SK-MEL-5 (cell line): ENCODE measurements at regions not wholly inside any gene's neighbourhood (a gene's known extent, or its start where the extent isn't known, plus 50 kb on each side); places are given as distances from the start of the nearest gene placed in this dataset.

Experiments
- DNase-seq: peaks from one replicate; pipeline ENCODE4 v3.0.0-alpha.2; 2016; ENCODE audit warnings: low read depth, low spot score
- in situ Hi-C: cut with HindIII; loops from 2 replicates; pipeline ENCODE4 v1.10.0; 2016; ENCODE audit warnings: low sequenced_read_pairs, high pct_unique_total_duplicates, low pct_unique_long_range_greater_than_20kb

DNA sequence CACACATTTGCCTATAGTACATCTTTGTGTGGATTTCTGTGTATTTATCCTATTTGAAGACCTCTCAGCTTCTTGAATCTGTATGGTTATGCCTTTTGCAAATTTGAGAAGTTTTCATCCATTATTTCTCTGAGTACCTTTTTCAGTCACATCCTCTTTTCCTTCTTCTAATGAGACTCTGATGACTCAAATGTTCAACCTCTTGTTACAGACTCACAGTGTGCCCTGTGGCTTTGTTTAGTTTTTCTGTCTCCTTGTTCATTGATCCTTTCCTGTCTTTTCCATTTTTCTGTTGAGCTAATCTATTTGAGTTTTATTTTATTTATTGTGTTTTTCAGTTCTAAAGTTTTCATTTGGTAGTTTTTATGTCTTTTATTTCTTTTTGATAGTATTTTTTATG is 87.0 kb upstream of the LRP1B start:
- DNase-seq, result no peak

DNA sequence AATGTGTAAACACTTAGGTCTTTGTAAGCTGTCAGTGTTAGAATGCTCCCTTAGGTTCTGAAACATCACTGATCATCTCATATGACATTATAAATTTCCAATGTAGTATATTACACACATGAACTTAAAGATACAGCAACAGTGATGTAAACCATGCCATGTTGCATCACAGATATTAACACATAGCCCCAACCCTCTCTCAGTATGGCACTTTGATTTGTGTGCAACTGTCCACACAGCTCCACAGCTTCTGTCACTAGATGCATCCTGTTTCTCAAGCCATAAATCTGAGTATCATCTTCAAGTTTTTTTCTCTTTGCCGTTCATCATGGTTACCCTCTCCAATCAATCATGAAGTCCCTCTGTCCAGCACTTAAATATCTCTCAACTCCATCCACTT is 69.2 kb upstream of the LRP1B start:
- DNase-seq, result no peak
- in situ Hi-C loops, result no loop called here

More for the DNA sequence above, 87.0 kb upstream of the LRP1B start:
- in situ Hi-C loops, result no loop called here

DNA sequence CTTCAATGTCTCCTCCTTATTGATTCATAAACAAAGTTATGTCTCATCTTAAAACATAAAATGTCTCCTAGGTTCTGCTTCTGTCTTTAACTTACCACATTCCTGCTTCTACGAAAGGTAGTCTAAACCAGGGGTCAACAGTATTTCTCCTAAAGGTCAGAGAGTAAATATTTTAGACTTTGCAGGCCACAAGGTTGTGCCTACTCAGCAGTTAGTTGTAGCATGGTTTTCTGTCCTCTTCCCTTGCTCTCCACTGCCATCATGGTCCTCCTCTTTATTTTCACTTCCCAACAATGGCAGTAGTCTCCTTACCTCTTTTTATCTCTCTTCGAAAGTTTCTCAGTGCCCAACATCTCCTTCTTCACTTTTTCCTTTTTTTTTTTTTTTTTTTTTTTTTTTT is 68.3 kb upstream of the LRP1B start:
- no peak for DNase-seq
- in situ Hi-C loops, result no loop called here

- in situ Hi-C loops, result no loop called here
- no peak for DNase-seq
These were observed 60.0 kb upstream of the LRP1B start for GRCh38 chr2:142190805-142191204.

GRCh38 chr2:142189501-142189900 is 58.7 kb upstream of the LRP1B start:
- in situ Hi-C loops, result no loop called here
- DNase-seq, result no peak

DNA sequence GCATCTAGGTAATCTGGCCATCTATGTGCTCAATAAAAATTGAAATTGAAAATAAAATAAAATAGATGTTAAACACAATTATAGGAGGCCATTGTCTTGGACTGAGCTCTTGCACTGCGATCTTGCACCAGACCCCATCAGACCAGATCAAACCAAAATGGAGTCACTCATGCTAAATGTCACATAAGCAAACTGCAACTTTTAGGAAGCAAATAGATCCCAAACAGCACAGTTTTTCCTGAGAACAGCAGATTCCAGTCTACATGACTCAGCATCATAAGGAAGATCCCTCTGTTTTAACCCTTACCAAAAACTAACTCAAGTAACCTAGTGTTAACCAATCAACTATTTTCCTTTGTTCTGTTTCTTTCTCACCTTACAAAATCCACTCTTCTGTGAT is 57.7 kb upstream of the LRP1B start:
- DNase-seq, result no peak
- in situ Hi-C loops, result no loop called here

DNA sequence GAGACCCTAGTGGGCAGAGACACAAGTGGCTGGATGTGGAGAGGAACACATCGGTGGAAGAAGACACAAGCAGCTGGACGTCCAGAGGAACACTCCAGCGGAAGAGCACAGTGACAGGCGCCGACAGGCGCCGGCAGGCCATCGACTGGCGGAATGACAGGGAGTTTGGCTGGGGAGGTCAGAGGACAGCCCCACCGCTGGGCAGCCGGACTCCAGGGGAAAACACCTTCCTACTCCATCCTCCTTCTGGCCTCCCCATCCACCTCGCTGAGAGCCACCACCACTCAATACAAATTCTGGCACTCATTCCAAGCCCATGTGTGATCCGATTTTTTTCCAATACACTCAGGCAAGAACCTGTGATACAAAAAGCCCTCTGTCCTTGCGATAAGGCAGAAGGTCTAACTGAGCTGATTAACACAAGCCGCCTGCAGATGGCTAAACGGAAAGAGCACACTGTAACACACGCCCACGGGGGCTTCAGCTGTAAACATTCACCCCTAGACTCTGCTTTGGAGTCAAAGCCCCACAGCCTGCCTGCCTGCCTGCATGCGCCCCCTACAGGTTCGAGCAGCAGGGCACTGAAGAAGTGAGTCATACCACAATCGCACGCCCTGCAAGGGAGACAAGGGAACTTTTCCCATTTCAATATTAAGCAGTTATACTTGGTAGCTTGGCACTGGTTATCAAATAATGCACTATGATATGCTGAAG is 50.2 kb upstream of the LRP1B start:
- in situ Hi-C loops, result no loop called here
- peak; percentile 63 for DNase-seq
